C4-2B (cell line): ENCODE measurements at regions not wholly inside any gene's neighbourhood (a gene's known extent, or its start where the extent isn't known, plus 50 kb on each side); places are given as distances from the start of the nearest gene placed in this dataset.

Experiments
- H3K27ac ChIP-seq: fragments of 450-650 bp; 2 replicates; pipeline ENCODE4 v1.5.1; 2017
- CTCF ChIP-seq: fragments of 450-650 bp; conservative IDR thresholded peaks from 2 replicates; pipeline ENCODE4 v1.5.1; 2017; ENCODE audit warnings: mild to moderate bottlenecking
- ZFX ChIP-seq: fragments of 450-650 bp; IDR thresholded peaks from 2 replicates; pipeline ENCODE4 v1.6.1; 2017

GRCh38 chr1:59014827-59015226, 231.0 kb upstream of the JUN start:
- TF ChIP-seq ZFX (no peak), CTCF (no peak)
- H3K27ac ChIP-seq = no peak overlapping the region

GRCh38 chr1:59015708-59016107, 231.9 kb upstream of the JUN start:
- no peak overlapping the region for H3K27ac ChIP-seq
- TF ChIP-seq ZFX (no peak), CTCF (no peak)

- H3K27ac ChIP-seq = no peak overlapping the region
- TF ChIP-seq CTCF = no peak
- TF ChIP-seq ZFX = no peak
Observed at GRCh38 chr1:59016390-59016789, 232.5 kb upstream of the JUN start.

GRCh38 chr1:59017501-59018231, 233.8 kb upstream of the JUN start:
- TF ChIP-seq CTCF (no peak), ZFX (no peak)
- no peak overlapping the region for H3K27ac ChIP-seq

- TF ChIP-seq CTCF (no peak), ZFX (no peak)
- no peak overlapping the region for H3K27ac ChIP-seq
Observed at GRCh38 chr1:59018446-59018845, 234.6 kb upstream of the JUN start.

- H3K27ac ChIP-seq = no peak overlapping the region
- TF ChIP-seq ZFX = no peak
- no peak for TF ChIP-seq CTCF
Observed at GRCh38 chr1:59018860-59019259, 235.0 kb upstream of the JUN start.

- TF ChIP-seq CTCF (no peak), ZFX (no peak)
- no peak overlapping the region for H3K27ac ChIP-seq
Observed at GRCh38 chr1:59020151-59020997, 236.5 kb upstream of the JUN start.
